ENCODE measurements at regions not wholly inside any gene's neighbourhood (a gene's known extent, or its start where the extent isn't known, plus 50 kb on each side); places are given as distances from the start of the nearest gene placed in this dataset.

GRCh38 chr22:46079093-46079860 lies 71.0 kb upstream of the PPARA start:
- no peak for DNase-seq

DNA sequence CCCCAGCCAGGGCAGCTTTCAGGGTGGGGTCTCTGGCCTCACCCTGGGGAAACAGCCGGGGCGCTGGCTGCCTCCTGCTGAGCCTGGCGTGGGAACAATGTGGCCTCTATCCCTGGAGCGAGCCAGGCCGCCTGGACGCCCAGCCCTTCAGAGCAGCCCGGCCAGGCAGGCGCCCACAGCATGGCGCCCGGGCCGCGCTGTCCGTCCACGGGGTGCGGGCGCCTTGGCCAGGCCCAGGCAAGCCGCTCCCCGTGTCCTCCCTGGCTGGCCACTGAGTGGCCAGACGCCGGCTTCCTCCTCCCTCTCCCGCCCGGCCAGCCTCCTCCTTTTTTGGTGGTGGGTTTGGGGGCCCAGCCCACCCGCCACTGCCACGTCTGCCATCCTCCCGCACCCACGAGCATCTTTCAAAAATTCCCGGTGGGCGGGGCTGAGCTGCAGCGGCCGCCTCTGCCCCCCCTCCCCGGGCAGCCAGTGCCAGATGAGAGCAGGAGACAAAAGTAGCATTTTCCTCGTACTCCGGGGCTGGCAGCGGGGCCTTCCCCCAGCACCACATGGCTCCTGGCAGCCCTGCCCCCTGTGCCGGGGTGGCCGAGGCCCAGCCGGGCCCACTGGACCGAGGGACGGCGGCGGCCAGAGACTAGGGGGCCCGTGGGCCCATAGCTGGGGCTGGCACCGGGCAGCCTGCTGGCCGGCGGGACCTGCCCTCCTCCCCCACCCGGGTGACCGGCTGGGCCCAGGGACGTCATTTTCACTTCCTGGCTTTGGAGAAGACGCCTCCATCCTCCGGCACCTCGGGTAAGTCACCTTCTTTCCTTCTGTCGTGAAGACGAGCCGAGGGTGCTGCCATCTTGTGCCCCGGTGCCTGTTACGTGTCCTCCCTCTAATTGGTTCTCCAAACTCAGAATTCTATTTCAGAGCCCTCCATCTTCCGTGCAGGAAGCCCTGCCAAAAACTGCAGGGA lies 70.2 kb upstream of the PPARA start:
- no peak for DNase-seq

- DNase-seq = no peak
These were observed 69.1 kb upstream of the PPARA start for GRCh38 chr22:46081036-46081830.

DNA sequence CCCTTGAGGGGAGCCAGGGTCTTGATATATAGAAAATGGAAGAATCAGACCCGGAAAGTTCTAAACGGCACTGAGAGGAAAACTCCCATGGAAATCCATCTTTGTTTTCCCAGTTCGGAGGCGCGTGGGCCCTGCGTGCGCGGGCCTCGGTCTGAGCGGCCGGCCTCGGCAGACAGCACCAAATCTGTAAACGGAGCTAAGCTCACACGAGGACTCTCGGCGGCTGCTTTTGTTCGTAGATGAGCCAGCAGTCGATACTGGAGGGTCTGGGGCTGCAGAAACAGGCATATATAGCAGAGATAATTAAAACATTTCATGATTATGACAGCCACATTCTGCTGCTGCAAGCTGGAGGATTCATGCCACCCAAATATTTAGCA lies 68.5 kb upstream of the PPARA start:
- no peak for DNase-seq

DNA sequence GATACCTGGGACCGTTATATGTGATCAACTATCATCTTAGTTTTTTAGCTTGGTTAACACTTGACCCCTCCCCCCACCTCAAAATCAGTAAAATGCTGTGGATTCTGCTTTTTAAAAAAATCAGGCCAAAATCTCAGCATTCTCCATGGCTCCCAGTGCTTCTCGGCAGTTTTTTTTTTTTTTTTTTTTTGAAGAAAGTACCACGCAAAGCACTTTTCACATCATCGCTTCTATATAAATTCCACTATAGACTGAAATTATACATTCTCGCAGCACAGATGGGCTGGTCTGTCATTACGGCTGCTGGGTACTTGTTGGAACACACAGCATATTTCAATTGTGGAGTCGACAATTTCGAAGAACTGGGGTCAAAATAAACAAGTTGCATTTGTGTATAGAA lies 67.7 kb upstream of the PPARA start:
- DNase-seq = no peak

DNA sequence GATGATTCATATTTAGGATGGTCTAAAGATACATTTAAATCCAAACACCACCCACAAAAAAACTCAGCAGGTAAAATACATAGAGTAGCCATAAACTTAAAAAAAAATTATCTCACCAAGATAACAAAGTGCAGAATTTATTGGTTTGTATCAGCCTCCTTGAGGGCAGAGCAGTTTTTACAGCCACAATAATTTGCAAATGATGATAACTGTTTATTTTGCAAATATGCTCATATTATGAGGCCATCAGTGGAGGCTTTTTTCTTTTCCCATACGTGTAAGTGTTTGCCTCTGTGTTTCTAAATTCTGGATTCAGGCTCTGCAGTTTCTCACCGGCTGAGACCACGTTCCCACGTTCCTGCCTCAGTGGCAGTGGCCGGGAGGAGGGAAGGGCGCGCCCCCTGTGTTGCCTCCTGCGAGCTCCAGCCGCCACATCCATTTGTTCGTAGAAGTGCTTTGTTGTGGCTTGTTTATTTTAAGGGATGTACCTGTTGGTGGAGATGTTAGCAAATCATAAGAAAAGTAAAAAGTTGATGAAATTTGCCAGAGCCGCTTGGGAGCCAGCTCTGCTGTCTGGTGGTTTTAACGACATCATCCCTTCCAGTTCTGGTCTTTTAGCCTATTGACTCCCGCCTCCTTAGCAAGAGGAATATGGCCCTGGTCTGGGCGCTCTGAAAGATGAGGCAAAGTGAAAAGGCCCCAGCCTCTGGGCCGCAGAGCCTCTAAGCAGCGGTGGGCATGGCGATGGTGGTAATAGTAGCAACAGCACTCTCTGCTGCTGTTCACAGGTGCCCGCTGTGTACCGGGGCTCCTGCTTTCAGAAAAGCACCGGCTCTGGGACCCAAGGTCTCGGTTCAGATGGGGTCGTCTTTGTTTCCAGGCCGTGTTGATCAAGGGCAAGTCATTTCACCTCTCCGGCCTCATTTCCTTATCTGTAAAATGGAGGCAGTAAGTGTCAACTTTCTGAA lies 66.7 kb upstream of the PPARA start:
- no peak for DNase-seq

GRCh38 chr22:46084376-46084775 lies 66.0 kb upstream of the PPARA start:
- DNase-seq = no peak

GRCh38 chr22:46084943-46085827 lies 65.1 kb upstream of the PPARA start:
- no peak for DNase-seq

- no peak for DNase-seq
These were observed 64.3 kb upstream of the PPARA start for GRCh38 chr22:46085828-46086576.

DNA sequence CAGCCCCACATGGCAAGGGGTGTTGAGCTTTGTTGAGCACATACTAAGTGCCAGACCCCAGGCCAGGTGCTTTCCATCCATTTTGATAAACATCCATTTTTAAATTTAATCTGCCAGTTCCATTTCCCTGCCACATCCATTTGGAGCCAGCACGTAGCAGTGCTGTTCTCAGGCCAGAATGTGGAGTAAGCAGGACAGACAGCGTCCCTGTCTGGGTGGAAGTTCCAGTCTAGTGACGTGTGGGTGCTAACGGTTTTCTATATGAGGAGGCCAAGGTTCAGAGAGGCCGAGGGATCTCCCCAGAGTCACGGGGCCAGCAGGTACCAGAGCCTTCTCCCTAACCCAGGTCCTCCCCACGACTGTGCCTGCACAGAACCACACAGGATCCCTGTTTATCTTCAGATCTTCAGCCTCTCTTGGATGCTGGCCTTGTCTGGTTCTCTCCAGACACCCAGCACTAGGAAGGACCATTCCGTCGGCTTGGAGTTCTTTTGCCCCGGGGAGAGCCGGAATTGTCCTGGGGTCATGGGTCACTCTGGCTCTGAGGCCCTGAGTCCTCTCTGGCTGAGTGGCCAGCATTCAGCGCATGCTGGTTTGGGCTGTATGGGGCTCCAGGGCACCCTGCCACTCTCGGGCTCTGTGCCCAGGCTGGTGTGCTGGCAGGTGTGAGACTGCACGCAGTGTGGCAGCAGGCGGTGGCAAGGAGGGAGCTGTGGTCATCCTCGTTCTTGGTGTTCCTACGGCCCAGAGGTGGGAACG lies 63.6 kb upstream of the PPARA start:
- no peak for DNase-seq

DNA sequence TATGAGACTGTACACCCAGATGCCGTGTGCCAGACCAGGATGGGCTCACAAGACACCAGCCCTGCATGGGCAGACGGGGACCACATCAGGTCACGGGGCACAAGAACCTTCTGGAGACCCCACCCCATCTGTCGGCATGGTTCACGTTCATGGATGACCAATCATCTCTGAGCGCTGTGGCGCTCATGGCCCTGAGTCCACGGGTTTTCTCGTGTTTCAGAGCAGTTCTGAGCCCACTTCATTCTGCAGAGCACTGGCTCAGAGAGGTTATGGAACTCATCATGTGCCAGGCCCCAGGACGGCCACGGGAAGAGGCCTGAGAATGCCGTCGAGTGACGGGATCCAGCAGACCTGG lies 63.0 kb upstream of the PPARA start:
- no peak for DNase-seq

DNA sequence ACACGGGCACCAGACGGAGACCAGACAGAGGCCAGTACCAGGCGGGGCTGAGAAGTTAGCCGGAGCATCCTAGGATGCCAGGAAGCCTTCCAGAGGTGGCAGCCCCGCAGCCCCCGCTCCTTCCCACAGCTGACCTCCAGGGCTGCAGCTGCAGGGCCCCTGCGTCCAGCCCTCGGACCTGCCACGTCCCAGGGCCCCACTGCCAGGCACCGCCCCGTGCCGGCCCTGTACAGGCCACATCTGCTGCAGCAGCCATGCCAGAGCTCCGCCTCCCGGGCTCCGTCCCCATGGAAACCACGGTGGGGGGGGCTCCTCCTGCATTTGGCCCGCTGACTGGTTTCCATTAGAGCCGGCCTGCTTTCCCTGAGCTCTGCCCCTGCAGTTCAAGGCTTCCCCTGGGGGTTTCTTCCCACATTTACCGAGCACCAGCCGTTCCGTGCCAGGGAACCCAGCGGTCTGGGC lies 62.5 kb upstream of the PPARA start:
- DNase-seq = peak; percentile 33

DNA sequence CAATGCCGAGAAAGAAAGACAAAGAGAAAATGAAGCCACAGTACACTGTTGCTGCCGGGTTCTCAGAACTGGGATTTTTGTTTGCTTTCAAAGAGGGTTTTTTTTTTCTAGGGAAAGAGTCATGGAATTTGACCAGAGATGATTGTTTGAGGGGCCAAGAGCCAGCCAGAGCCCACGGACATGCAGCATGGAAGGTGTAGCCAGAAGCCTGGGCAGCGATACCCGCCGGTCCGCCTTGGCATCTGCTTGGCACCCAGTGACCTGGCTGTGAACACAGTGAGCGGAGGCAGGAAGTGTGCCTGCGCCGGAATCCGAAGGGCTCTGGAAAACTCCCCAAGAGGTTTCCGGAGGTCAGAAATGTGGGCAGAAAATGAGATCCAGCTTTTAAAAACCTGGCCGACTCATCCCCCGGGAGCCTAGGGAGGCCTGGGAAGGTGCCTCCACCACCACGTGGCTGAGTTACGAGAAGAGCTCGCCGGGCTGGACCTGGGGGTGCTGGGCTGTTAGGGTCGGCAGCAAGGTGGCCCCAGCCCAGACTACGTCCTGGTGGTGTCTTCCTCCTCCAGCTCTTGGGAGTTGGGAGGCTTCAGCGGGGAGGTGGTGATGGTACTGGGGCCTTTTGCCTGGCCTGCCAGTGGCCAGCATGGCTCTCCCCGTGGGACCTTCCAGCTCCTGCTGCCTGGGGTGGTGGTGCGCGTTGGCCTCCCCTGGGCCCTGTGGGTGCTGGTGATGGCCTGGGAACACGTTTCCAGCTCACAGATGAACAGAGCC lies 61.6 kb upstream of the PPARA start:
- DNase-seq = no peak

- DNase-seq = no peak
These were observed 60.8 kb upstream of the PPARA start for GRCh38 chr22:46089426-46090035.

DNA sequence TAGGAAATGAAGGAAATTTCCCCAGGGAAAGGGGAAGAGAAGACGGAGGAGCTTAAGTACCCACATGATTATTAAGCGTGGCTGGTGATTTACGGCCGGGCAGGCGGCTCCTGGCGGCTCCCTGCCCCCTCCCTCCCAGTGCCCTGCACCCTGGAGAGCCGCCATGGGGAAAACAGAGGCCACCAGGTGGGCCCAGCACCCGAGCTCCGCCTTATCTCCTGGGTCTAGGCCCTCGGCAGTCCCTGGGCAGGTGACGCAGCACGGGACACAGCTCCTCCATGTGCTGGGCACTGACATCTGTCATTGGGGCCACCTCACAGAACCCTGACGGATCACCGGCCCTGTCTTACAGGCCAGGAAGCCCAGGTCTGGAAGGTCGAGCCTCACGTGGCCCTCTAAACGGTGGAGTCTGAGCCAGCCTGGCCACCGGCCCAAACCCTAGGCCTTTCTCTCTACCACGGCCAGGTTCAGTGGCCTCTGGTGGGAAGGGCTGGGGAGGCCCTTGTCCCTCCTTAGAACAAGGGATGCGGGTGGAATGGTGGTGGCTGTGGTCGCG lies 60.2 kb upstream of the PPARA start:
- no peak for DNase-seq

GRCh38 chr22:46090631-46091201 lies 59.6 kb upstream of the PPARA start:
- DNase-seq = no peak

GRCh38 chr22:46091277-46091977 lies 58.9 kb upstream of the PPARA start:
- DNase-seq = no peak

Measured in NCI-H2171 (cell line).